ENCODE measurements at regions not wholly inside any gene's neighbourhood (a gene's known extent, or its start where the extent isn't known, plus 50 kb on each side); places are given as distances from the start of the nearest gene placed in this dataset.
"Not testable (repeated sequence)": the region's sequence is repeated elsewhere in the genome, so short reads cannot be mapped to it uniquely, and the experiment has no call there.

DNA sequence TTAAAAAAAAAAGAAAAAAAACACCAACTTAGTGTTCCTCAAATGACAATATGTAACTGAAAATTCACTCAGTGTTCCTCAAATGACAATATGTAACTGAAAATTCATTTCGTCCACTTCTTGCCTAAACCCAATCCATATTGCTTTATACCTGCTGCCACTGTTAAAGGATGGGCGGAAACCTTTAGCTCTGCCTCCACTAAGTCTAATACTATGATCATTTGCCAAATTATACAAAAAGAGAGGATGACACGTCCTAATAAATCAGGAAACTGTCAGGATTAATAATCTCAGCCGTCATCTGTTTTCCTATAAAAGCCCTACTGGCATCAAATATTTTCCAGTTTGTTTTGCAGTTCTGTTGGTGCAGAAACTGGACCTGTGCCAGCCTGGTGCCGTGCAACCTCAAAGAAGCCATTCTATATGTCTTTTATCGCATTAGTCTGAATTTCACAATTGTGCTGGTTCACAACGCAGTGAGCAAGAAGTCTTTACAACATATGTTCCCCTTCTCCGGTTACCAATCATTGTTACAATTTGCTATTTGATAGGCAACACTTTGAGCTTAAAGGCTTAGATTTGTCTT lies 160.4 kb upstream of the KCNH8 start:
- peak; percentile 92 for DNase-seq

DNA sequence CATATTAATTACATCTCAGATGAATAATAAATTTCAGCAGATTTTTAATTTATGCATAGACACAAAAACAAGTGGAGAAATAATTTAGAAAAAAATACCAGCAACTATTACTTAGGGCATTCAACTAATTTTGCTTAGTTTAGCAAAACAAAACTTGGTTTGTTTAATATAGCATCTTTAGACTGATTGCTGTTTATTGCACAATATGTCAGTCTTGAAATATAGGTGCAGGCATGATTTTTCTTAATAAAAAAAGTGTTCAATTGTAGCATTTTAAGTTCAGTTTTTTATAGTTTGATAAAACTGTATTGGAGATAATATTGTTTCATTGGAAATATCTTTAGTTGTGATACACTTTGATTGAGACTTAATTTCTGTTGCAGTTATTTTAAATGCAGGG lies 161.2 kb upstream of the KCNH8 start:
- DNase-seq, result no peak

- no peak for DNase-seq
Observed at GRCh38 chr3:18982920-18983319, 165.4 kb upstream of the KCNH8 start.

DNA sequence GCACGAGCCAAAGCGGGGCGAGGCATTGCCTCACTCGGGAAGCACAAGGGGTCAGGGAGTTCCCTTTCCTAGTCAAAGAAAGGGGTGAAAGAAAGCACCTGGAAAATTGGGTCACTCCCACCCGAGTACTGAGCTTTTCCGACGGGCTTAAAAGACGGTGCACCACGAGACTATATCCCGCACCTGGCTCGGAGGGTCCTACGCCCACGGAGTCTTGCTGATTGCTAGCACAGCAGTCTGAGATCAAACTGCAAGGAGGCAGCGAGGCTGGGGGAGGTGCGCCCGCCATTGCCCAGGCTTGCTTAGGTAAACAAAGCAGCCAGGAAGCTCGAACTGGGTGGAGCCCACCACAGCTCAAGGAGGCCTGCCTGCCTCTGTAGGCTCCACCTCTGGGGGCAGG lies 172.2 kb upstream of the KCNH8 start:
- not testable (repeated sequence) for DNase-seq

DNA sequence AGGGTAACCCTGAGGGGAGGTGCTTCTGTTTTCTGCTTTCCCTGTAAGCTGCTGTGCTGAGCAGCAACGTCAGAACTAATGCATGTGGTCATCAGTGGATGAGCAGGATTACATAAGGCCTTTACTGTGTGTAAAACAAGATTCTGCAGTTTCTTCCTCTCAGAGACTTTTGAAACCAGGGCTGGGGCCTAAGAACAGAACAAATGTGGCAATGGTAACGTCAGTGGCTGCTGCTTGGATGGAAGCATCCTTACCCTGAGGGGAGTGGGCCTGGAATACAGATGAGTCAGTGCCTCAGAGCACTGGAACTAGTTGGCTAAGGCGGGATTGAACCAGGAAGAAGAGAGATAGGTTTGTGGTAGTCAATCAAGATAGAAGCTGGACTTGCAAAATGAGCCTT lies 180.2 kb upstream of the KCNH8 start:
- no peak for DNase-seq

- no peak for DNase-seq
Observed at GRCh38 chr3:18965781-18966180, 182.5 kb upstream of the KCNH8 start.

DNA sequence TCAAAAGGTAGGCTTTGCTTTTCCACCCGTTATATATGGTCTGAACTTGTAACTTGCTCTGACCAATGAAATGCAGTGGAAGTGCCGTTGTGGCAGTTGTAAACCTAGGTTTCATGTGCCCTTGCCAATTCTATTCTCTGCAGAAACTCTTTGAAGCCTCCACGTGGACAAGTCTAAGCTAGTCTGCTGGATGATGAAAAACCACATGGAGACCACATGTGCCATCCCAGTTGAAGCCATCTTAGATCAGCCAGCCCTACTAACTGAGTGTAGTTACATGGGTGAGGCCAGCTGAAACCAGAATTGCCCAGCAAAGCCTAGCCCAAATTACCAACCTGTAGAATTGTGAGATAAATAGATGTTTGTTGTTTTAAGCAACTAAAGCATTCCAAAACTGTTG lies 183.7 kb upstream of the KCNH8 start:
- DNase-seq, result no peak

DNA sequence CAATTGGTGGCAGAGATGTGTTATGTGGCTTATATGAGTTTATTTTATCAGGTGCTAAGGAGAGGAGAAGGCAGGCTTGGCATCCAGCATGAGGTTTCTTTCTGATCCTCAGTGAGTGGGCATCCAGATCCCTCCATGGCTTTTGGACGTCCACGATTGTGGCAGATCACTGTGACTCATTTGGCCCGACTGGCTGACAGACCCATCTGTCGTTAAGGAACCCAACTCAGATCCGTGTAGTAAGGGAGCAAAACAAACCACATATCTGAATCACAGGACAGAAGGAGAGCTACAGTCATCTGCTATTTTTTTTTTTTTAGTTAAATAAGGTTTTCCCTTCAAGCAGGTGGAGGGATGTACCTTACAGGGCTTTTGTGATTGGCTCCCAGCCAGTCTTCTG lies 197.0 kb upstream of the KCNH8 start:
- peak; percentile 55 for DNase-seq

GRCh38 chr3:18946524-18946923 lies 201.8 kb upstream of the KCNH8 start:
- DNase-seq, result peak; percentile 47

DNA sequence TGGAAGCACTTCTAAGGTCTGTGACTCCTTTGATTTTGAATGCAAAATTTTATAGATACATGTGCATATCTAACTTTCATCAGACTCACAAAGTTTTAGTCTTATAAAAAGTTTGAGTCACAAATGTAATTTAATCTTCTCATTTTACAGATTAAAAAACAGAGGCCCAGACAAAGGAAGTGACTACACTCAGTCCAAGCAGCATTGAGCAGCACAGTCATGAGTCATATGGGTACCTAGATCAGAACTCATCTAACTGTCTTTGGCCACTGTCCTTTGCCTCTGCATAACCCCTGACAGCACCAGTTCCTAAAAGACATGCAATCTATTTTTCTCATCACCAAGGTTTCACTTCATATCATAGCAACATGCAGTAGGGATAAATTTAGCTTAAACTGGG lies 210.7 kb upstream of the KCNH8 start:
- no peak for DNase-seq

GRCh38 chr3:18919158-18919557 lies 229.2 kb upstream of the KCNH8 start:
- no peak for DNase-seq

DNA sequence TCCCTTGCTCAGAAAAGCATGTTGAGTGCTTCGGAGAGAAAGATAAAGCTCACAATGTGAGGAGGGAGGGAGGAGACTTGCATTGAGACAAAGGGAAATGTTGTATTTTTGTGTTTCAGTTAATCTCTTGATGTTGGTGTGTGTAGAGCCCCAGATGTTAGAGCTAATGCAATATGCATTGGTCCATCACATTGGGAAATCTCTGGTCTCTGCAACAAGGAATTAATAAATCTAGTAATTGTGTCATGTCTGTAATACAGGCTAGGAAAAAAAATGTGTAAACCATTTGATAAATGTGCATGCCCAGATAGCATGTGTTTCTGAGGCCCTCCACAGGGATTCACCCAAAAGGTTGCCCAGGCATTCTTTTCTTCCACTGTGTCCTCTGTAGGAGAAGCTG lies 230.4 kb upstream of the KCNH8 start:
- no peak for DNase-seq

DNA sequence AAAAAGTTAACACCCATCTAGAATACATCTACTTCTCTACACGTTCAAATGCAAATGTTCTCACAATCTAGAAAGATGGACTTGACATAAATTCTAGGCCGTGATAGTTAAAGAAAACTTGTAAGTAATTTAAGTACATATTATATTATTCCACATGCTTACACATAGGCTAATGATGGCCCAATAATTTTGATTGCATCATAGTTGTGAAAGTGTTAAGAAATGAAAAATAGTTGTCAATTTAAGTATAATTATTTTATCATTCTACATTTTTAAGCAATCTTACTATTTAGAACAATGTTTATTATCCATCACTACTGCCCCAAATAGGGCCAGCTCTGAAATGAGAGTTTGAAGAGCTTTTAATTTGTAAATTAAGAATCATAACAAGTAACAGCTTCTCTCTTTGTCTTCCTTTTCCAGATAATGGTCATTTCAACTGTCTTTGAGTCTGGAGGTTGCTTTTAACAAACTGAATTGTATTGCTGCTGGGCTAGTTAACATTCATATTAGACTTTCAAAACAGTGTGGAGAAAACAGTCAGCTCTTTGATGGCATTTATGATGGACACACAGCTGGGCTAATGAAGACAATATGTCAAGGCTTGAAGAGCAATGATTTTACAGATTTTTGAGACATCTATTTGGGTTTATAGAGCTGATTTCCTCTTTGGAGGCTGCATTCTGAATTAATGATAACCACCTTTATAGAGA lies 246.1 kb upstream of the KCNH8 start:
- no peak for DNase-seq

DNA sequence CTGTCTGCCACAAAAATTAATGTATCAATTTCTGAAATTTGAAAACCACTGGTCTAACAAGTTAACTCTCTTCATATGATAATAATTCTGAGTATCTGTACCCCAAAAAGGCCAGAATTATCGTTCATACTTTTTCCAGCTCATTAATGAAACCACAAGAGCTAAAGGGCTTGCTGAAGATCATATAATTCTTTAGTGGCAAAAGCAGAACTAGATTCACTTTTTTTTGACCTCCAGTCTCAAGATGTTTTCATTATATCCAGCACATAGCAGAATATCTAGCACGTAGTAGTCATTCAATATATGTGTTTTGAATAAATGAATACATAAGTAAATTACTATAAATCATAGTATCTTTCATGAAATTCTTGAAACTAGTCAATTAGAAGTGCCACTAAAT lies 246.7 kb upstream of the KCNH8 start:
- DNase-seq, result no peak

DNA sequence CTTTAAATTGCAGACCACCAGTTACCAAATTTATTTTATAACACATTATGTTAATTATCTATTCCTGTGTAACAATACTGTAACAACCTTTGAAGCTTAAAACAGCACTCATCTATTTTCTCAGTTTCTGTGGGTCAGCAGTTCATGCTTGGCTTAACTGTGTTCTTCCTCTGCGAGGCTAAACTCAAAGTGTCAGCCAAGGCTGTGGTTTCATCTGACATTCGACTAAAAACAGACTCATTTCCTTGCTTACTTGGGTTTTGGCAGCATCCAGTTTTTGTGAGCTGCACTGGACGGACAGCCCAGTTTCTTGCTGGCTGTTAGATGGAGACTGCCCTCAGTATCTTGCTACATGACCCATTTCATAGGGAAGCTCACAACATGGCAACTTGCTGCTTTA lies 247.3 kb upstream of the KCNH8 start:
- no peak for DNase-seq

DNA sequence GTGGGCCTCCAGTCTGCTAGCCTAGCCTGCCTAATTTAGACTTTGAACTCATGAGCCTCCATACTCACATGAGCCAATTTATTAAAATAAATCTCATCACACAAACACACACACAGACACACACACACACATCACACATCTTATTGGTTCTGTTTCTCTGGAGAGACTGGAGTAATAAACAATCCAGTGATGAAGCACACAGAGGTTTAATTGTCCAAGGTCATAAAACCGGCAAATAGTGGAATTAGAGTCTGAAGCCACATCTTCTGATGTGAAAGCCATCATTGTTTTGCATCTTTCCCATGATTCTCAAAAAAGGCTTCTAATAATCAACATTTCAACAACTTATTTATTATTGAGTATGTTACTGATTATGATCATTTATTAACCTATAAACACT lies 249.4 kb upstream of the KCNH8 start:
- no peak for DNase-seq

- DNase-seq, result no peak
Observed at GRCh38 chr3:18892756-18893155, 255.6 kb upstream of the KCNH8 start.

DNA sequence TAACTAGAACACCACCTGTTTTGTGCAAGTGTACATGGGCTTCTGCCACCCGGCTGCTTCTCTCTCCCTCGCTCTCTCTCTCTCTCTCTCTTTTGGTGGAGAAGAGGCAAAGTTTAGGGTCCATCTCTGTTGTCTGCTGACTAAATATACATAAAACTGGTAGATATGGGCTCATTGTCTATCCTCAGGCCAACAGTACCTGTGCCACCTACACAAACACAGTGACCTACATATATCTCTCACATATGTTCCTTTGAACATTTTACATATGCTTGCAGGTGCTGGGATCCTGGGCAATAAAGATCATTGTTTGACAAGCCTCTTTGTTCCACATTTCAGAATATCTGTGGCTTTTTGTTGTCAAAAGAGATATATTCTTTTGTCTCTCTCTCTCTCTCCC lies 256.3 kb upstream of the KCNH8 start:
- no peak for DNase-seq

GRCh38 chr3:18891641-18892040 lies 256.7 kb upstream of the KCNH8 start:
- no peak for DNase-seq

DNA sequence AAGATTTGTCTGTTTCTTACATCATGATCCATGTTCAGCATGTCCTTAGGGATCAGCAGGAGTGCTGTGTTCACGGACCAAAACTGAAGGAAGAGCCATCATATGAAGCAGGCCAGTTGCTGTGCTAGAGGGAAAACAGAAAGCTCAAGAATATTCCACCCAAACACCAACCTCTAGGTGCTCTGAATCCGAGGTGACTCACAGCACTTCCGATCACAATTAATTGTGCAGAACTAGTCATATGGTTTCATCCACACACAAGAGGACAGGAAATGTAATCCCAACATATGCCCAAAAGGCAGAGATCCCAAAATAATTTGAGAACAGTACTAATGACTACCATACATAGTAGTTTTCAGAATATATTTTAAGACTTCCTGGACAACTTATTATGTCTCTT lies 257.9 kb upstream of the KCNH8 start:
- DNase-seq, result no peak

- DNase-seq, result peak; percentile 4
Observed at GRCh38 chr3:18888819-18889218, 259.5 kb upstream of the KCNH8 start.

- DNase-seq, result no peak
Observed at GRCh38 chr3:18888370-18888769, 259.9 kb upstream of the KCNH8 start.

GRCh38 chr3:18886331-18886730 lies 262.0 kb upstream of the KCNH8 start:
- no peak for DNase-seq

- DNase-seq, result no peak
Observed at GRCh38 chr3:18885612-18886011, 262.7 kb upstream of the KCNH8 start.

GRCh38 chr3:18883571-18883970 lies 264.7 kb upstream of the KCNH8 start:
- DNase-seq, result no peak
